Keratinocyte (primary cell): ENCODE measurements at regions not wholly inside any gene's neighbourhood (a gene's known extent, or its start where the extent isn't known, plus 50 kb on each side); places are given as distances from the start of the nearest gene placed in this dataset.

ENCODE experiments used
- CTCF ChIP-seq, 3 experiments: IDR thresholded peaks in 1 of 3; conservative IDR thresholded peaks in 1 of 3; optimal IDR thresholded peaks in 1 of 3; 2 replicates in 2 of 3; 3 replicates in 1 of 3; pipeline versions ENCODE3 to v1.5.1; 2011; ENCODE audit warnings: low read length in 3 of 3, mild to moderate bottlenecking in 3 of 3, moderate library complexity in 2 of 3, control low read depth in 1 of 3, inconsistent platforms in 1 of 3; ENCODE audit not compliant: insufficient read depth in 2 of 3; ENCODE audit errors: extremely low read depth in 1 of 3
- EZH2 ChIP-seq: IDR thresholded peaks from one replicate; pipeline ENCODE4 v1.6.1; 2012; ENCODE audit warnings: inconsistent platforms, mild to moderate bottlenecking, low read length, moderate library complexity

GRCh38 chr1:82492159-82492558 lies 691.4 kb downstream of the ADGRL2 start:
- TF ChIP-seq CTCF (optimal IDR thresholded peaks at IDR 0.05 in 1 of 3, IDR thresholded peaks at IDR 0.05 in 1 of 3, conservative IDR thresholded peaks at IDR 0.05 in 1 of 3; ENCODE audit: extremely low read depth in 1 of 3, insufficient read depth in 2 of 3, low read length in 3 of 3) (no peak), EZH2 (no peak)
